HG02884 (cell line): ENCODE measurements at regions not wholly inside any gene's neighbourhood (a gene's known extent, or its start where the extent isn't known, plus 50 kb on each side); places are given as distances from the start of the nearest gene placed in this dataset.
A peak's percentile ranks its signal among the peaks of the same experiment; 100 is the strongest.

Experiments
- ATAC-seq: cut with Tn5 transposase; IDR thresholded peaks from one replicate; pipeline ENCODE4 v1.9.1; 2021; ENCODE audit warnings: mild to moderate bottlenecking, moderate library complexity; ENCODE audit not compliant: unreplicated experiment

GRCh38 chr12:118606690-118607089, 230.3 kb downstream of the SUDS3 start:
- no peak for ATAC-seq

GRCh38 chr12:118607831-118608230, 231.5 kb downstream of the SUDS3 start:
- ATAC-seq: no peak

GRCh38 chr12:118608770-118609344, 232.5 kb downstream of the SUDS3 start:
- ATAC-seq: no peak

- no peak for ATAC-seq
Observed at GRCh38 chr12:118611295-118611694, 234.9 kb downstream of the SUDS3 start.

- no peak for ATAC-seq
Observed at GRCh38 chr12:118611770-118612169, 235.4 kb downstream of the SUDS3 start.

- ATAC-seq: no peak
Observed at GRCh38 chr12:118617611-118618450, 241.5 kb downstream of the SUDS3 start.

- no peak for ATAC-seq
Observed at GRCh38 chr12:118618695-118619094, 242.3 kb downstream of the SUDS3 start.

- ATAC-seq: no peak
Observed at GRCh38 chr12:118625050-118625675, 248.8 kb downstream of the SUDS3 start.

GRCh38 chr12:118633071-118633470, 256.7 kb downstream of the SUDS3 start:
- ATAC-seq: no peak

GRCh38 chr12:118635276-118635675, 258.9 kb downstream of the SUDS3 start:
- ATAC-seq: no peak

- ATAC-seq: no peak
Observed at GRCh38 chr12:118637767-118638370, 261.5 kb downstream of the SUDS3 start.

GRCh38 chr12:118641249-118641648, 264.9 kb downstream of the SUDS3 start:
- ATAC-seq: no peak

GRCh38 chr12:118645219-118645618, 268.9 kb downstream of the SUDS3 start:
- no peak for ATAC-seq

GRCh38 chr12:118649765-118650585, 273.6 kb downstream of the SUDS3 start:
- no peak for ATAC-seq

- ATAC-seq: no peak
Observed at GRCh38 chr12:118650586-118650960, 274.2 kb downstream of the SUDS3 start.

GRCh38 chr12:118651487-118651886, 275.1 kb downstream of the SUDS3 start:
- ATAC-seq: no peak

GRCh38 chr12:118655588-118655987, 279.2 kb downstream of the SUDS3 start:
- no peak for ATAC-seq

GRCh38 chr12:118680356-118680963, 300.9 kb upstream of the SRRM4 start:
- no peak for ATAC-seq

- peak; percentile 83 for ATAC-seq
Observed at GRCh38 chr12:118682656-118683055, 298.7 kb upstream of the SRRM4 start.

- ATAC-seq: no peak
Observed at GRCh38 chr12:118685983-118686607, 295.2 kb upstream of the SRRM4 start.
